SK-N-SH (cell line): ENCODE measurements at regions not wholly inside any gene's neighbourhood (a gene's known extent, or its start where the extent isn't known, plus 50 kb on each side); places are given as distances from the start of the nearest gene placed in this dataset.

Source experiments
- CTCF ChIA-PET: fragments of 300-600, 350-600 bp; formaldehyde crosslinking; extraction: SDS; loops from one replicate; lab custom pipeline; 2021; lab: Yijun Ruan, JAX
- POLR2A ChIA-PET: fragments of 350-600 bp; sonication (Branson Sonifier 250); formaldehyde crosslinking; extraction: SDS; loops from one replicate; lab custom pipeline; 2020; ENCODE audit warnings: antibody characterized with exemption, inconsistent platforms; lab: Yijun Ruan, JAX
- DNase-seq: peaks from one replicate; pipeline ENCODE4 v3.0.0; 2012
- H2AFZ ChIP-seq: fragments of 200-600 bp; sonication (generic); 2 replicates; pipeline ENCODE4 v1.8.1; 2016; ENCODE audit warnings: antibody characterized with exemption, mild to moderate bottlenecking, low read depth
- H3F3A ChIP-seq: fragments of 200-600 bp; sonication (generic); replicated peaks from 2 replicates; pipeline ENCODE3; 2016; ENCODE audit warnings: antibody characterized with exemption, mild to moderate bottlenecking; ENCODE audit not compliant: insufficient read depth
- H3K27ac ChIP-seq, 2 experiments: fragments of 200-500 bp in 1 of 2; fragments of 200-600 bp in 1 of 2; sonication (Bioruptor generic) in 1 of 2; sonication (generic), shearing (Covaris generic) in 1 of 2; 2 replicates each; pipeline versions ENCODE4 v1.5.1 to v1.6.1; 2014 to 2016; ENCODE audit warnings: low read depth in 2 of 2, inconsistent platforms in 1 of 2, low read length in 1 of 2, mild to moderate bottlenecking in 1 of 2, mixed read lengths in 1 of 2
- H3K27me3 ChIP-seq: fragments of 200-600 bp; sonication (generic), shearing (Covaris generic); 2 replicates; pipeline ENCODE4 v1.6.1; 2016; ENCODE audit warnings: mixed run types; ENCODE audit not compliant: insufficient read depth
- H3K36me3 ChIP-seq, 2 experiments: fragments of 200-500 bp in 1 of 2; fragments of 200-600 bp in 1 of 2; sonication (Bioruptor generic) in 1 of 2; sonication (generic) in 1 of 2; replicated peaks in 1 of 2; 2 replicates each; pipeline versions ENCODE3 to v1.5.1; 2014 to 2016; ENCODE audit warnings: low read length in 1 of 2, mild to moderate bottlenecking in 1 of 2; ENCODE audit not compliant: insufficient read depth in 2 of 2, control insufficient read depth in 1 of 2
- H3K4me1 ChIP-seq, 2 experiments: fragments of 200-500 bp in 1 of 2; fragments of 200-600 bp in 1 of 2; sonication (Bioruptor generic) in 1 of 2; sonication (generic), shearing (Covaris generic) in 1 of 2; 2 replicates each; pipeline versions ENCODE4 v1.5.1 to v1.6.1; 2014 to 2016; ENCODE audit warnings: low read depth in 1 of 2, low read length in 1 of 2, mixed run types in 1 of 2; ENCODE audit not compliant: insufficient read depth in 2 of 2, control insufficient read depth in 1 of 2
- H3K4me2 ChIP-seq: fragments of 200-600 bp; sonication (generic), shearing (Covaris generic); 2 replicates; pipeline ENCODE4 v1.6.1; 2017; ENCODE audit warnings: mixed run types
- H3K4me3 ChIP-seq, 2 experiments: fragments of 200-500 bp in 1 of 2; fragments of 200-600 bp in 1 of 2; sonication (Bioruptor generic) in 1 of 2; sonication (generic), shearing (Covaris generic) in 1 of 2; 2 replicates each; pipeline versions ENCODE4 v1.5.1 to v1.8.1; 2014 to 2016; ENCODE audit warnings: low read depth in 2 of 2, inconsistent platforms in 1 of 2, low read length in 1 of 2, mild to moderate bottlenecking in 1 of 2, mixed read lengths in 1 of 2, moderate library complexity in 1 of 2
- H3K79me2 ChIP-seq: fragments of 200-600 bp; sonication (generic); 2 replicates; pipeline ENCODE4 v1.8.1; 2017; ENCODE audit warnings: mild to moderate bottlenecking; ENCODE audit not compliant: insufficient read depth
- H3K9ac ChIP-seq: fragments of 200-600 bp; sonication (generic); 2 replicates; pipeline ENCODE4 v1.6.1; 2017; ENCODE audit warnings: mixed run types
- H3K9me2 ChIP-seq: fragments of 200-600 bp; sonication (generic); 2 replicates; pipeline ENCODE4 v1.6.1; 2017; ENCODE audit warnings: mixed run types
- H3K9me3 ChIP-seq: fragments of 200-600 bp; sonication (generic); 2 replicates; pipeline ENCODE4 v1.6.1; 2017; ENCODE audit warnings: mixed run types, mild to moderate bottlenecking, moderate library complexity
- H4K20me1 ChIP-seq: fragments of 200-600 bp; sonication (generic); 2 replicates; pipeline ENCODE4 v1.6.1; 2017; ENCODE audit warnings: mild to moderate bottlenecking, mixed run types; ENCODE audit not compliant: insufficient read depth
- CTCF ChIP-seq: fragments of 200-600 bp; sonication (generic); IDR thresholded peaks from 2 replicates; pipeline ENCODE4 v1.6.1; 2017; ENCODE audit warnings: antibody characterized with exemption, mild to moderate bottlenecking, moderate library complexity
- EP300 ChIP-seq, 2 experiments: IDR thresholded peaks; 2 replicates each; pipeline versions ENCODE4 v1.4.0 to v1.6.1; 2012; ENCODE audit warnings: borderline replicate concordance in 1 of 2, low read depth in 1 of 2, low read length in 1 of 2
- FOXM1 ChIP-seq: IDR thresholded peaks from 2 replicates; pipeline ENCODE4 v1.4.0; 2012; ENCODE audit warnings: low read depth, mild to moderate bottlenecking
- JUND ChIP-seq: IDR thresholded peaks from 2 replicates; pipeline ENCODE4 v1.4.0; 2012
- MEF2A ChIP-seq: IDR thresholded peaks from 2 replicates; pipeline ENCODE4 v1.4.0; 2012; ENCODE audit warnings: low read depth, borderline replicate concordance
- NFIC ChIP-seq: IDR thresholded peaks from 2 replicates; pipeline ENCODE4 v1.4.0; 2012; ENCODE audit warnings: borderline replicate concordance
- POLR2AphosphoS5 ChIP-seq: IDR thresholded peaks from 2 replicates; pipeline ENCODE4 v1.6.1; 2012; ENCODE audit warnings: low read depth, low read length
- RAD21 ChIP-seq: IDR thresholded peaks from 2 replicates; pipeline ENCODE4 v1.6.1; 2012; ENCODE audit warnings: mild to moderate bottlenecking, low read length
- REST ChIP-seq: IDR thresholded peaks from 2 replicates; pipeline ENCODE4 v1.6.1; 2012; ENCODE audit warnings: mild to moderate bottlenecking, low read depth, low read length, moderate library complexity
- SMC3 ChIP-seq: IDR thresholded peaks from 2 replicates; pipeline ENCODE4 v1.6.1; 2012; ENCODE audit warnings: low read depth, low read length, improper control_type of control experiment
- TAF1 ChIP-seq: IDR thresholded peaks from 2 replicates; pipeline ENCODE4 v1.6.1; 2012; ENCODE audit warnings: low read depth, mild to moderate bottlenecking, low read length, moderate library complexity, borderline replicate concordance
- TCF12 ChIP-seq: IDR thresholded peaks from 2 replicates; pipeline ENCODE4 v1.4.0; 2012
- USF2 ChIP-seq: fragments of 150-350 bp; IDR thresholded peaks from 2 replicates; pipeline ENCODE4 v1.6.1; 2017; ENCODE audit warnings: antibody characterized with exemption, low read length, low read depth, borderline replicate concordance
- WGBS: methylation state at CpG from one replicate; pipeline ENCODE4 v1.1.6; 2017; ENCODE audit warnings: low lambda C conversion rate; 5-methylcytosine and 5-hydroxymethylcytosine counted together
- TF ChIP-seq, protein P1 (sequence below): IDR thresholded peaks from 2 replicates; pipeline ENCODE4; 2012
- TF ChIP-seq, protein P2 (sequence below): IDR thresholded peaks from 2 replicates; pipeline ENCODE4 v1.4.0; 2012; ENCODE audit warnings: low read depth, borderline replicate concordance

- H3K9me2 ChIP-seq: no peaks in the 10 kb centered on the region
- CTCF ChIA-PET: no interaction called here
- no peaks in the 10 kb centered on the region for H4K20me1 ChIP-seq
- no peaks in the 10 kb centered on the region for H3K36me3 ChIP-seq
- WGBS: 3% methylated on average over 3 of the region's 3 CpGs
- no peak overlapping the region for H3K27ac ChIP-seq
- H3K9ac ChIP-seq: no peak overlapping the region
- no peaks in the 10 kb centered on the region for H3K4me1 ChIP-seq
- no peaks in the 10 kb centered on the region for H3K79me2 ChIP-seq
- H3K4me3 ChIP-seq: no peak overlapping the region
- no peaks in the 10 kb centered on the region for H3F3A ChIP-seq
- DNase-seq: no peak
- no peak for TF ChIP-seq TCF12
- no peak for TF ChIP-seq POLR2AphosphoS5
- no peak for TF ChIP-seq MEF2A
- no peak for TF ChIP-seq USF2
- no peak for TF ChIP-seq JUND
- TF ChIP-seq, all 33 proteins: peak for 0
- no peak overlapping the region for H3K4me2 ChIP-seq
- H3K9me3 ChIP-seq: no peaks in the 10 kb centered on the region
- H2AFZ ChIP-seq: no peak overlapping the region
- POLR2A ChIA-PET: no interaction called here
- H3K27me3 ChIP-seq: no peaks in the 10 kb centered on the region
Measured at GRCh38 chrX:75989806-75990590, 182.9 kb upstream of the PBDC1 start.

DNA sequence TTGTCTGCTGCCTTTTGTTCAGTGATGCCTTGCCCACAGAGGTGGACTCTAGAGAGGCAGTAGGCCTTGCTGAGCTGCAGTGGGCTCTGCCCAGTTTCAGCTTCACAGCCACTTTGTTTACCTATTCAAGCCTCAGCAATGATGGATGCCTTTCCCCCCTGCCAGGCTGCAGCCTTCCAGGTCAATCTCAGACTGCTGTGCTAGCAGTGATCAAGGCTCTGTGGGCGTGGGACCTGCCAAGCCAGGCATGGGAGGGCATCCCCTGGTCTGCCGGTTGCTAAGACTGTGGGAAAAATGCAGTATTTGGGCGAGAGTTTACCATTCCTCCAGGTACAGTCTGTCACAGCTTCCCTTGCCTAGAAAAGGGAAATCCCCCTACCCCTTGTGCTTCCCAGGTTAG is 175.2 kb upstream of the PBDC1 start:
- no peak for DNase-seq
- Histone ChIP-seq H3K79me2 (no peaks in the 10 kb centered on the region), H4K20me1 (no peaks in the 10 kb centered on the region), H3K36me3 (no peaks in the 10 kb centered on the region), H3K9ac (no peak overlapping the region), H2AFZ (no peak overlapping the region), H3K4me1 (no peaks in the 10 kb centered on the region), H3K9me2 (no peaks in the 10 kb centered on the region), H3K27me3 (no peaks in the 10 kb centered on the region), H3F3A (no peaks in the 10 kb centered on the region), H3K9me3 (no peaks in the 10 kb centered on the region), H3K4me3 (no peak overlapping the region), H3K4me2 (no peak overlapping the region), H3K27ac (no peak overlapping the region)
- WGBS: 0% methylated on average over 2 of the region's 3 CpGs
- ChIA-PET CTCF (no interaction called here), POLR2A (no interaction called here)
- TF ChIP-seq EP300 (IDR thresholded peaks at IDR 0.05; ENCODE audit: borderline replicate concordance in 1 of 2, low read depth in 1 of 2, low read length in 1 of 2): no peak
- TF ChIP-seq FOXM1: no peak
- no peak for TF ChIP-seq SMC3
- no peak for TF ChIP-seq USF2
- no peak for TF ChIP-seq JUND
- no peak for TF ChIP-seq NFIC
- TF ChIP-seq, protein P1, sequence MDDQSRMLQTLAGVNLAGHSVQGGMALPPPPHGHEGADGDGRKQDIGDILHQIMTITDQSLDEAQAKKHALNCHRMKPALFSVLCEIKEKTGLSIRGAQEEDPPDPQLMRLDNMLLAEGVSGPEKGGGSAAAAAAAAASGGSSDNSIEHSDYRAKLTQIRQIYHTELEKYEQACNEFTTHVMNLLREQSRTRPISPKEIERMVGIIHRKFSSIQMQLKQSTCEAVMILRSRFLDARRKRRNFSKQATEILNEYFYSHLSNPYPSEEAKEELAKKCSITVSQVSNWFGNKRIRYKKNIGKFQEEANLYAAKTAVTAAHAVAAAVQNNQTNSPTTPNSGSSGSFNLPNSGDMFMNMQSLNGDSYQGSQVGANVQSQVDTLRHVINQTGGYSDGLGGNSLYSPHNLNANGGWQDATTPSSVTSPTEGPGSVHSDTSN: no peak
- TF ChIP-seq TAF1: no peak
- no peak for TF ChIP-seq RAD21
- TF ChIP-seq, protein P2, sequence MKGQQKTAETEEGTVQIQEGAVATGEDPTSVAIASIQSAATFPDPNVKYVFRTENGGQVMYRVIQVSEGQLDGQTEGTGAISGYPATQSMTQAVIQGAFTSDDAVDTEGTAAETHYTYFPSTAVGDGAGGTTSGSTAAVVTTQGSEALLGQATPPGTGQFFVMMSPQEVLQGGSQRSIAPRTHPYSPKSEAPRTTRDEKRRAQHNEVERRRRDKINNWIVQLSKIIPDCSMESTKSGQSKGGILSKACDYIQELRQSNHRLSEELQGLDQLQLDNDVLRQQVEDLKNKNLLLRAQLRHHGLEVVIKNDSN: no peak
- no peak for TF ChIP-seq REST
- no peak for TF ChIP-seq CTCF
